IMR-90 (cell line): ENCODE measurements at regions not wholly inside any gene's neighbourhood (a gene's known extent, or its start where the extent isn't known, plus 50 kb on each side); places are given as distances from the start of the nearest gene placed in this dataset.

Experiments
- ATAC-seq: fragments of 200-7000 bp; cut with Tn5 transposase; 2 replicates; pipeline ENCODE4 v1.9.1; 2020; ENCODE audit warnings: low read depth, mild to moderate bottlenecking, moderate library complexity
- BruUV-seq: library from RNA; stranded (reverse); fragments of 400-500 nt; replicated peaks from 2 replicates; lab custom pipeline; 2021; lab: Mats Ljungman, UMichigan
- CTCF ChIA-PET: fragments of 300-600 bp; formaldehyde crosslinking; extraction: SDS; loops from one replicate; lab custom pipeline; 2021; ENCODE audit warnings: antibody characterized with exemption; lab: Yijun Ruan, JAX
- POLR2A ChIA-PET: fragments of 300-600 bp; sonication (Branson Sonifier 250); formaldehyde crosslinking; loops from one replicate; lab custom pipeline; 2022; ENCODE audit warnings: antibody characterized with exemption; ENCODE audit not compliant: unreplicated experiment; lab: Charles Lee
- DNase-seq: peaks from one replicate; pipeline ENCODE4 v3.0.0; 2013
- H2AFZ ChIP-seq: replicated peaks from 2 replicates; pipeline ENCODE3; 2013; ENCODE audit warnings: low read length, mild to moderate bottlenecking; ENCODE audit not compliant: poor library complexity
- H2AK5ac ChIP-seq: 2 replicates; pipeline ENCODE4 v1.6.1; 2013; ENCODE audit warnings: low read depth, low read length, inconsistent platforms
- H2AK9ac ChIP-seq: replicated peaks from 2 replicates; pipeline ENCODE3; 2013; ENCODE audit warnings: mild to moderate bottlenecking, low read depth, low read length, moderate library complexity; ENCODE audit not compliant: poor library complexity
- H2BK120ac ChIP-seq: 2 replicates; pipeline ENCODE4 v1.6.1; 2013; ENCODE audit warnings: low read depth, low read length, inconsistent platforms
- H2BK15ac ChIP-seq: 3 replicates; pipeline ENCODE4 v1.6.1; 2013; ENCODE audit warnings: low read depth, low read length, inconsistent platforms
- H2BK20ac ChIP-seq: 2 replicates; pipeline ENCODE4 v1.6.1; 2013; ENCODE audit warnings: low read depth, mild to moderate bottlenecking, inconsistent platforms, low read length, moderate library complexity
- H2BK5ac ChIP-seq: 2 replicates; pipeline ENCODE4 v1.6.1; 2013; ENCODE audit warnings: mild to moderate bottlenecking, low read depth, low read length, inconsistent platforms; ENCODE audit not compliant: poor library complexity, severe bottlenecking
- H3K14ac ChIP-seq: replicated peaks from 2 replicates; pipeline ENCODE4 v1.6.1; 2013; ENCODE audit warnings: low read depth, low read length, inconsistent platforms
- H3K18ac ChIP-seq: 2 replicates; pipeline ENCODE4 v1.6.1; 2013; ENCODE audit warnings: low read depth, low read length, control low read depth
- H3K23ac ChIP-seq: 2 replicates; pipeline ENCODE4 v1.6.1; 2013; ENCODE audit warnings: low read depth, low read length, inconsistent platforms
- H3K27ac ChIP-seq: 2 replicates; pipeline ENCODE4 v1.5.1; 2013; ENCODE audit warnings: mild to moderate bottlenecking, control low read depth, low read length; ENCODE audit not compliant: insufficient read depth
- H3K27me3 ChIP-seq: 2 replicates; pipeline ENCODE4 v1.6.1; 2013; ENCODE audit warnings: low read length; ENCODE audit not compliant: control insufficient read depth, insufficient read depth
- H3K36me3 ChIP-seq: 2 replicates; pipeline ENCODE4 v1.6.1; 2013; ENCODE audit warnings: low read length, mixed read lengths; ENCODE audit not compliant: control insufficient read depth, insufficient read depth
- H3K4ac ChIP-seq: 2 replicates; pipeline ENCODE4 v1.6.1; 2013; ENCODE audit warnings: low read depth, low read length, inconsistent platforms
- H3K4me1 ChIP-seq: 2 replicates; pipeline ENCODE4 v1.6.1; 2013; ENCODE audit warnings: low read length, mixed read lengths; ENCODE audit not compliant: control insufficient read depth, insufficient read depth
- H3K4me2 ChIP-seq: 2 replicates; pipeline ENCODE4 v1.6.1; 2013; ENCODE audit warnings: low read depth, mild to moderate bottlenecking, control low read depth, low read length, moderate library complexity
- H3K4me3 ChIP-seq: 2 replicates; pipeline ENCODE4 v1.5.1; 2013; ENCODE audit warnings: low read depth, mild to moderate bottlenecking, control low read depth, low read length, moderate library complexity; ENCODE audit not compliant: insufficient read depth
- H3K56ac ChIP-seq: 2 replicates; pipeline ENCODE4 v1.6.1; 2013; ENCODE audit warnings: low read length, inconsistent platforms; ENCODE audit not compliant: insufficient read depth; ENCODE audit errors: extremely low read depth
- H3K79me1 ChIP-seq, 2 experiments: 2 replicates each; pipeline ENCODE4 v1.6.1; 2013; ENCODE audit warnings: low read length in 2 of 2, inconsistent platforms in 1 of 2, low read depth in 1 of 2
- H3K9ac ChIP-seq: 2 replicates; pipeline ENCODE4 v1.6.1; 2013; ENCODE audit warnings: low read depth, low read length, control low read depth
- H3K9me1 ChIP-seq: 2 replicates; pipeline ENCODE4 v1.6.1; 2013; ENCODE audit warnings: low read length, inconsistent platforms; ENCODE audit not compliant: insufficient read depth
- H3K9me3 ChIP-seq: 2 replicates; pipeline ENCODE4 v1.6.1; 2013; ENCODE audit warnings: low read length; ENCODE audit not compliant: control insufficient read depth, insufficient read depth
- H4K20me1 ChIP-seq: 2 replicates; pipeline ENCODE4 v1.6.1; 2013; ENCODE audit warnings: low read length, inconsistent platforms; ENCODE audit not compliant: insufficient read depth
- H4K5ac ChIP-seq: 2 replicates; pipeline ENCODE4 v1.6.1; 2013; ENCODE audit warnings: mild to moderate bottlenecking, low read depth, low read length, control low read depth
- H4K8ac ChIP-seq, 2 experiments: 2 replicates each; pipeline ENCODE4 v1.6.1; 2013; ENCODE audit warnings: low read depth in 2 of 2, low read length in 2 of 2, control low read depth in 1 of 2, inconsistent platforms in 1 of 2
- H4K91ac ChIP-seq: 2 replicates; pipeline ENCODE4 v1.6.1; 2013; ENCODE audit warnings: low read depth, low read length, inconsistent platforms; ENCODE audit not compliant: insufficient read depth
- BHLHE40 ChIP-seq: fragments of 150-350 bp; IDR thresholded peaks from 2 replicates; pipeline ENCODE4 v1.6.1; 2016; ENCODE audit warnings: mild to moderate bottlenecking, low read depth, low read length
- CEBPB ChIP-seq: IDR thresholded peaks from 2 replicates; pipeline ENCODE4 v1.6.1; 2012; ENCODE audit warnings: low read depth, low read length, improper control_type of control experiment
- CHD1 ChIP-seq: IDR thresholded peaks from 2 replicates; pipeline ENCODE4 v1.6.1; 2012; ENCODE audit warnings: low read depth, low read length, improper control_type of control experiment
- ELK1 ChIP-seq: fragments of 150-350 bp; IDR thresholded peaks from 2 replicates; pipeline ENCODE4 v1.6.1; 2016; ENCODE audit warnings: low read depth, mild to moderate bottlenecking, low read length, moderate library complexity, borderline replicate concordance
- FOS ChIP-seq: fragments of 150-350 bp; IDR thresholded peaks from 2 replicates; pipeline ENCODE4 v1.6.1; 2016; ENCODE audit warnings: low read depth, low read length
- MAFK ChIP-seq: IDR thresholded peaks from 2 replicates; pipeline ENCODE4 v1.6.1; 2012; ENCODE audit warnings: low read depth, low read length, improper control_type of control experiment
- MAZ ChIP-seq: IDR thresholded peaks from 2 replicates; pipeline ENCODE4 v1.6.1; 2012; ENCODE audit warnings: low read depth, mild to moderate bottlenecking, low read length, improper control_type of control experiment, moderate library complexity, borderline replicate concordance
- MXI1 ChIP-seq: IDR thresholded peaks from 2 replicates; pipeline ENCODE4 v1.6.1; 2012; ENCODE audit warnings: low read depth, mild to moderate bottlenecking, low read length, moderate library complexity, borderline replicate concordance
- NFE2L2 ChIP-seq: fragments of 150-350 bp; IDR thresholded peaks from 2 replicates; pipeline ENCODE4 v1.6.1; 2016; ENCODE audit warnings: low read depth, mild to moderate bottlenecking, low read length
- POLR2A ChIP-seq: IDR thresholded peaks from 2 replicates; pipeline ENCODE4 v1.6.1; 2012; ENCODE audit warnings: mild to moderate bottlenecking, low read depth, low read length
- RAD21 ChIP-seq: IDR thresholded peaks from 2 replicates; pipeline ENCODE4 v1.6.1; 2012; ENCODE audit warnings: low read length, improper control_type of control experiment
- RCOR1 ChIP-seq: IDR thresholded peaks from 2 replicates; pipeline ENCODE4 v1.6.1; 2012; ENCODE audit warnings: mild to moderate bottlenecking, low read length, improper control_type of control experiment; ENCODE audit not compliant: insufficient replicate concordance
- RFX5 ChIP-seq: IDR thresholded peaks from 2 replicates; pipeline ENCODE4 v1.8.0; 2012; ENCODE audit warnings: low read depth, mild to moderate bottlenecking, low read length, moderate library complexity
- SMC3 ChIP-seq: fragments of 150-350 bp; IDR thresholded peaks from 2 replicates; pipeline ENCODE4 v1.6.1; 2016; ENCODE audit warnings: low read depth, mild to moderate bottlenecking, antibody characterized with exemption, low read length, moderate library complexity
- WGBS, 2 experiments: methylation state at CpG; one replicate each; pipeline versions ENCODE4 v1.1.5 to v1.1.7; 2013; ENCODE audit warnings: missing lambda C conversion rate in 2 of 2; ENCODE audit not compliant: insufficient read length in 1 of 2; ENCODE audit errors: extremely low coverage in 2 of 2; 5-methylcytosine and 5-hydroxymethylcytosine counted together
- dilution Hi-C: fragments of 300-500 bp; cut with HindIII; formaldehyde crosslinking; loops from one replicate; pipeline ENCODE4 v1.14.3; 2018; ENCODE audit warnings: low sequenced_read_pairs; ENCODE audit not compliant: unreplicated experiment
- in situ Hi-C: fragments of 300-500 bp; cut with MboI; formaldehyde crosslinking; loops from 3 replicates; pipeline ENCODE4 v1.14.3; 2019; ENCODE audit warnings: low sequenced_read_pairs, inconsistent platforms, mixed read lengths
- intact Hi-C: fragments of 100-400 bp; cut with micrococcal nuclease; formaldehyde crosslinking; loops from 2 replicates; pipeline ENCODE4 v1.10.0; 2022
- TF ChIP-seq, protein P1 (sequence below): fragments of 150-350 bp; IDR thresholded peaks from 2 replicates; pipeline ENCODE4 v1.6.1; 2017; ENCODE audit warnings: mild to moderate bottlenecking, antibody characterized with exemption, low read length, low read depth
- TF ChIP-seq, protein P2 (sequence below): conservative IDR thresholded peaks from 2 replicates; pipeline ENCODE4 v1.5.1; 2012; ENCODE audit warnings: mild to moderate bottlenecking, low read depth, low read length, improper control_type of control experiment

- POLR2A ChIA-PET: no interaction called here
- H4K91ac ChIP-seq: no peak overlapping the region
Observed at GRCh38 chr14:40796168-40796567, 810.5 kb upstream of the LRFN5 start.

More at GRCh38 chr14:40796168-40796567, 810.5 kb upstream of the LRFN5 start:
- BruUV-seq: no TSS peak
- H2BK15ac ChIP-seq: no peak overlapping the region
- no peak overlapping the region for H3K4me2 ChIP-seq
- no peak overlapping the region for H2BK120ac ChIP-seq
- H3K23ac ChIP-seq: no peak overlapping the region
- TF ChIP-seq RCOR1 (no peak), MXI1 (no peak), RFX5 (no peak), SMC3 (no peak), FOS (no peak), RAD21 (no peak), ELK1 (no peak), MAFK (no peak), POLR2A (no peak), MAZ (no peak), BHLHE40 (no peak), NFE2L2 (no peak), CHD1 (no peak), CEBPB (no peak)
- TF ChIP-seq, protein P1, sequence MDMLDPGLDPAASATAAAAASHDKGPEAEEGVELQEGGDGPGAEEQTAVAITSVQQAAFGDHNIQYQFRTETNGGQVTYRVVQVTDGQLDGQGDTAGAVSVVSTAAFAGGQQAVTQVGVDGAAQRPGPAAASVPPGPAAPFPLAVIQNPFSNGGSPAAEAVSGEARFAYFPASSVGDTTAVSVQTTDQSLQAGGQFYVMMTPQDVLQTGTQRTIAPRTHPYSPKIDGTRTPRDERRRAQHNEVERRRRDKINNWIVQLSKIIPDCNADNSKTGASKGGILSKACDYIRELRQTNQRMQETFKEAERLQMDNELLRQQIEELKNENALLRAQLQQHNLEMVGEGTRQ: no peak
- TF ChIP-seq, protein P2, sequence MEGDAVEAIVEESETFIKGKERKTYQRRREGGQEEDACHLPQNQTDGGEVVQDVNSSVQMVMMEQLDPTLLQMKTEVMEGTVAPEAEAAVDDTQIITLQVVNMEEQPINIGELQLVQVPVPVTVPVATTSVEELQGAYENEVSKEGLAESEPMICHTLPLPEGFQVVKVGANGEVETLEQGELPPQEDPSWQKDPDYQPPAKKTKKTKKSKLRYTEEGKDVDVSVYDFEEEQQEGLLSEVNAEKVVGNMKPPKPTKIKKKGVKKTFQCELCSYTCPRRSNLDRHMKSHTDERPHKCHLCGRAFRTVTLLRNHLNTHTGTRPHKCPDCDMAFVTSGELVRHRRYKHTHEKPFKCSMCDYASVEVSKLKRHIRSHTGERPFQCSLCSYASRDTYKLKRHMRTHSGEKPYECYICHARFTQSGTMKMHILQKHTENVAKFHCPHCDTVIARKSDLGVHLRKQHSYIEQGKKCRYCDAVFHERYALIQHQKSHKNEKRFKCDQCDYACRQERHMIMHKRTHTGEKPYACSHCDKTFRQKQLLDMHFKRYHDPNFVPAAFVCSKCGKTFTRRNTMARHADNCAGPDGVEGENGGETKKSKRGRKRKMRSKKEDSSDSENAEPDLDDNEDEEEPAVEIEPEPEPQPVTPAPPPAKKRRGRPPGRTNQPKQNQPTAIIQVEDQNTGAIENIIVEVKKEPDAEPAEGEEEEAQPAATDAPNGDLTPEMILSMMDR: no peak
- no peak overlapping the region for H3K56ac ChIP-seq
- no peaks in the 10 kb centered on the region for H3K9me1 ChIP-seq
- no peak overlapping the region for H3K4me3 ChIP-seq
- intact Hi-C loops (no loop called here), dilution Hi-C loops (no loop called here), in situ Hi-C loops (no loop called here)
- H3K27me3 ChIP-seq: no peaks in the 10 kb centered on the region
- no peaks in the 10 kb centered on the region for H3K79me1 ChIP-seq
- no CpG with 5 or more reads among the region's 1 CpG for WGBS, 2 experiments
- peaks cover 4% of the 10 kb centered on the region; the same call in 1 of the 2 replicates for H3K9me3 ChIP-seq
- H4K5ac ChIP-seq: no peak overlapping the region
- no peak overlapping the region for H3K9ac ChIP-seq
- no peak overlapping the region for H2BK20ac ChIP-seq
- H4K20me1 ChIP-seq: no peaks in the 10 kb centered on the region
- H3K14ac ChIP-seq: no peak overlapping the region
- no peak overlapping the region for H3K27ac ChIP-seq
- no peak overlapping the region for H2BK5ac ChIP-seq
- no peak overlapping the region for H4K8ac ChIP-seq
- ATAC-seq: no peak
- H3K18ac ChIP-seq: no peak overlapping the region
- no peak overlapping the region for H2AFZ ChIP-seq
- H2AK9ac ChIP-seq: no peak overlapping the region
- no peaks in the 10 kb centered on the region for H3K36me3 ChIP-seq
- no peaks in the 10 kb centered on the region for H3K4me1 ChIP-seq
- no peak overlapping the region for H2AK5ac ChIP-seq
- no peak for DNase-seq
- CTCF ChIA-PET: no interaction called here
- no peak overlapping the region for H3K4ac ChIP-seq
